Islet of Langerhans (tissue), 1 donor: ENCODE measurements at regions not wholly inside any gene's neighbourhood (a gene's known extent, or its start where the extent isn't known, plus 50 kb on each side); places are given as distances from the start of the nearest gene placed in this dataset.

Source experiments
- FAIRE-seq: peaks from one replicate; lab custom pipeline; 2011; peaks lifted over from hg19 to GRCh38; lab: Jason Lieb, UNC

GRCh38 chr2:129779783-129780182 lies 199.7 kb upstream of the RAB6C start:
- FAIRE-seq = no peak

- no peak for FAIRE-seq
Observed at GRCh38 chr2:129780316-129781270, 198.9 kb upstream of the RAB6C start.

- FAIRE-seq = no peak
Observed at GRCh38 chr2:129781749-129782632, 197.5 kb upstream of the RAB6C start.

GRCh38 chr2:129782633-129782990 lies 196.9 kb upstream of the RAB6C start:
- FAIRE-seq = no peak

- FAIRE-seq = no peak
Observed at GRCh38 chr2:129784486-129784885, 195.0 kb upstream of the RAB6C start.

GRCh38 chr2:129791712-129792111 lies 187.8 kb upstream of the RAB6C start:
- no peak for FAIRE-seq

- FAIRE-seq = no peak
Observed at GRCh38 chr2:129793431-129793902, 186.0 kb upstream of the RAB6C start.

- FAIRE-seq = no peak
Observed at GRCh38 chr2:129794116-129794515, 185.3 kb upstream of the RAB6C start.

- no peak for FAIRE-seq
Observed at GRCh38 chr2:129794540-129794939, 184.9 kb upstream of the RAB6C start.

GRCh38 chr2:129796225-129796624 lies 183.2 kb upstream of the RAB6C start:
- FAIRE-seq = no peak

- FAIRE-seq = no peak
Observed at GRCh38 chr2:129796801-129797488, 182.5 kb upstream of the RAB6C start.

GRCh38 chr2:129797489-129798300 lies 181.8 kb upstream of the RAB6C start:
- no peak for FAIRE-seq

- no peak for FAIRE-seq
Observed at GRCh38 chr2:129798301-129798581, 181.2 kb upstream of the RAB6C start.

GRCh38 chr2:129798626-129799025 lies 180.8 kb upstream of the RAB6C start:
- FAIRE-seq = no peak

GRCh38 chr2:129799036-129799958 lies 180.2 kb upstream of the RAB6C start:
- no peak for FAIRE-seq

GRCh38 chr2:129800285-129800684 lies 179.2 kb upstream of the RAB6C start:
- FAIRE-seq = no peak

- FAIRE-seq = no peak
Observed at GRCh38 chr2:129800686-129801085, 178.8 kb upstream of the RAB6C start.

GRCh38 chr2:129801575-129801974 lies 177.9 kb upstream of the RAB6C start:
- no peak for FAIRE-seq

GRCh38 chr2:129802290-129802689 lies 177.2 kb upstream of the RAB6C start:
- FAIRE-seq = no peak

- FAIRE-seq = no peak
Observed at GRCh38 chr2:129803032-129803431, 176.4 kb upstream of the RAB6C start.

- FAIRE-seq = no peak
Observed at GRCh38 chr2:129803871-129804270, 175.6 kb upstream of the RAB6C start.
